ENCODE measurements at regions not wholly inside any gene's neighbourhood (a gene's known extent, or its start where the extent isn't known, plus 50 kb on each side); places are given as distances from the start of the nearest gene placed in this dataset.

DNA sequence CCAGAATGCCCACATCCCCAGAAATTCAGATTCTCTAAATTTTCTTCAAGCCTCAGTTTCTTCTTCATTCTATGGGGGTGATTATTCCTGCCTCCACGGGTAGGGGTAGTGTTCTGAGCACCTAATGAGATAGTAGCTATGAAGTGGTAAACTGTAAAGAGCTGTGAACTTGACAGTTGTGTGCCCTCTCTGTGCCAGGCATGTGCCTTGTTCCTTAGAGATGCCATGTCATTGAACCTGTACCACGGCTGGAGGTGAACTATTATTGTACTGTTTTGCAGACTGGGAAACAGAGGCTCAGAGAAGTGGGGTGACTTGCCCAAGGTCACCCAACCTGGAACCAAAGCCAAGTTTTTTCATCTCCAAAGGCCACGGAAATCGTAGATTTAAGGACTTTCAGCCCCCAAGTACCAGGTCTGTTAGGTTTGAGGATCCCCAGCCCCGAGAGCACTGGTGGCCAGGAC lies 67.7 kb upstream of the SIRPA start:
- TF ChIP-seq, protein P1, sequence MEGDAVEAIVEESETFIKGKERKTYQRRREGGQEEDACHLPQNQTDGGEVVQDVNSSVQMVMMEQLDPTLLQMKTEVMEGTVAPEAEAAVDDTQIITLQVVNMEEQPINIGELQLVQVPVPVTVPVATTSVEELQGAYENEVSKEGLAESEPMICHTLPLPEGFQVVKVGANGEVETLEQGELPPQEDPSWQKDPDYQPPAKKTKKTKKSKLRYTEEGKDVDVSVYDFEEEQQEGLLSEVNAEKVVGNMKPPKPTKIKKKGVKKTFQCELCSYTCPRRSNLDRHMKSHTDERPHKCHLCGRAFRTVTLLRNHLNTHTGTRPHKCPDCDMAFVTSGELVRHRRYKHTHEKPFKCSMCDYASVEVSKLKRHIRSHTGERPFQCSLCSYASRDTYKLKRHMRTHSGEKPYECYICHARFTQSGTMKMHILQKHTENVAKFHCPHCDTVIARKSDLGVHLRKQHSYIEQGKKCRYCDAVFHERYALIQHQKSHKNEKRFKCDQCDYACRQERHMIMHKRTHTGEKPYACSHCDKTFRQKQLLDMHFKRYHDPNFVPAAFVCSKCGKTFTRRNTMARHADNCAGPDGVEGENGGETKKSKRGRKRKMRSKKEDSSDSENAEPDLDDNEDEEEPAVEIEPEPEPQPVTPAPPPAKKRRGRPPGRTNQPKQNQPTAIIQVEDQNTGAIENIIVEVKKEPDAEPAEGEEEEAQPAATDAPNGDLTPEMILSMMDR (IDR thresholded peaks at IDR 0.05): no peak
- no peak for TF ChIP-seq POLR2A (IDR thresholded peaks at IDR 0.05)
